ENCODE measurements at regions not wholly inside any gene's neighbourhood (a gene's known extent, or its start where the extent isn't known, plus 50 kb on each side); places are given as distances from the start of the nearest gene placed in this dataset.

DNA sequence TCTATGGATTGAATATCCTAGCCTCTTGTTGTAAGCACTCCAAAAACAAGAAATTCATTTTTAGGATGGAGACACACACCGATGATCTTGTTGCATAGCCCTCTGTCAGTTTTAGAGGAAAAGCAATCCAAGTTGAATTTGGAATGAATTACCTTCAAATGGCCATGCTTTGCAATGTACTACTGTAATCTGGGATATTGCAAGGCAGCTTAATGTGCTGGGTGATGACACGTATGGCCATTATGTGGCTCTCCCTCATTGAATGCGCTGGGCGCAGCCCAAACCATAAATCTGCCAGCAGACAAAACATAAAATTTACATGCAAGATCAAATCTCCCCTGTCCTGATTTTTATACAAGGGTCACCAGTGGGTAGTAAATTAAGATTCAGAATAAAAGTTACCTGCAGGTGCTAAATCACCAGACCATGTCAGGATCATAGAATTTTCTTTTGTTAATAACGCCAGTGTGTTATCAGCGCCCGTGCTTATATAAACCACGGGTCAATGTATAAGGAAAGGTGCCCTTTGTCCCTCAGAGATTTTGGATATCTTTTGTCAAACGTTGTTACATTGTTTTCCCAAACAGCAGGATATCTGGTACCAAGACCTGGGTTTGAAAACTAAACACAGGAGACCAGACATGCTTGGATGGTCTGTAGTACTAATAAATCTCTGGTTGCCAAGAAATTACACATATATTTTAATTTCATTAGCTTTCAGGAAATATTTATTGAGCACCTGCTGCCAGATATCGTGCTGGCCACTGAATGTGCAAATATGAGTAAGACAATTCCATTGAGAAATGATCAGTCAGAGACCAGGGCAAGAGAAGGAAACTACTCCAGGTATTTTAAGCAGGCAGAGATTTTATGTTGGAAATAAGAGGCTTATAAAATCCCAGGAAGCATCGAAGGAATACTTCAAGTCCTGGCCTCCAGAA lies 237.1 kb downstream of the EBLN2 start:
- DNase-seq = no peak

DNA sequence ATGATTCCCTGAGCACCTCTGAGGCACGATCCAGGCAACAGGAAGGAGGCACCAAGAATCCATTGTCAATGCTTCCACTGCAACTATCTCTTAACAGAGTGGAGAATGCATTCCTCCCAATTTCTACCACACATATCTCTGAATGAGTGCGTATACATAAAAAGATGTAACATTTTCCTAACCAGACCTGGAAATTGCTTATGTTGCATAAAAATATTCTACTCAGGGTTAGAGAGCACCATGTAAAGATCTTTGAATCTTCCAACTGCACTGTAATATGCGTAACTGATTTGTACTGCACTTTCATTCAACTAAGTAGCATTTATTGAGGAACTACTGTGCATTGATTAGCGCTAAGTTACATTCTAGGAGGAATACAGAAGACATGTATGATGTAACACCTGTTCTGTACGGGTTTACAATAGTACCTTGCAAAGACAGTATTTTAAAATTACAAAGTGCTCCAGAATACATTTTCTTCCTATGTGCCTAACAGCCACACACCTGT lies 237.8 kb downstream of the EBLN2 start:
- no peak for DNase-seq

DNA sequence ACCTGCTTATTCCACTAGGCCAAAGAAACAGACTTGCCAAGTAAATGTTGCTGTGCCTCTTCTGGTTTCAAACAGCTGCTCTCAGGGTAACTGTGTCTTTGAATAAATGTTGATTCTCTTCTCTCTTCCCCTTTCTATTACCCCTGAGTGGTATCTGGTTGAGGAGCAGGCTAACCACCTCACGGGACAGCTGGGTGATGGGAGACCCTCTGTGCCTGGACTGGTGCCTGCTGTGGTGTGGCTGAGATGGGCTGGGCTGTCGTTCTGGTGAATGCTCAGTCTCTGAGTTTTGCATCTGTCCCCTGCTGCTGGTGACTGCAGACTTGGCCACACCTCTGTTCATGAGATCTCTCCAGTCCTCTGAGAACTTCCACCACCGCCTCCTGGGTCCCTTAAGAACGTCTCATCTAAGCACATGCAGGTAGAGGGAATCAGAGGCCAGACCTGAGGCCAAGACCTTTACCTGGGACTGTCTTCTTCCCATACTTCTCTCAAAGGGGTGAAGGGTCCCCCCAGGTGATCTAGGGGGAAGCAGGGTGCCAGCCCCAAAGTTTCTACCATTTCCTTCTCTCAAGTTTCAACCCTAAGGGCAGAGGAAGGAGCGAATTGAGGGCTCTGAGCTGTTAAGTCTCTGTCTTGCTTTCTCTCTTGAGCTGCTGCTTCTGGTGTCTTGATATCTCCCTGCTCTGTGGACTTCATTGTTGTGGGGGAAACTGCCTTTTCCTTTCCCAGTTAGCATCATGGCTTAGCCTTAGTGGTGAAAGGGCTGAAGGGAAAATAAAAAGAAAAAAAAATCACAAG lies 252.9 kb downstream of the EBLN2 start:
- DNase-seq = no peak

DNA sequence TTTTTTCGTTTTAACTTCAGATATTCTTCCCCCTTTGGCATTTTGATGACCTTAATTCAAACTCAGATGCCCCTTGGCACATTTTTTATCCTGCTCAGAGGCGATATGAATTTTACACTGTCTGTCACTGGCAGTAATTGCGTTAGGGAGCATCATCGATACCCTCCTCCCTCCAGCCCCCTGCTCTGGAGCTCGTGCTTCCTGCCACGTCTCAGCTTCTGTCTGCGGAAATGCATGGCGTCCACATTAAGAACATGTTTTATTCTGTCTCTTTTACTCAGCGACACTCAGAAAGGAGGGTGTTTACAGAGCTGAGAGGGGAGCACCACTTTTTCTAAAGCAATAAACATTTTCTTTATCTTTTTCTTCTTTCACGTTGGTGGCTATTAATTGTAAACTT lies 254.2 kb downstream of the EBLN2 start:
- no peak for DNase-seq

DNA sequence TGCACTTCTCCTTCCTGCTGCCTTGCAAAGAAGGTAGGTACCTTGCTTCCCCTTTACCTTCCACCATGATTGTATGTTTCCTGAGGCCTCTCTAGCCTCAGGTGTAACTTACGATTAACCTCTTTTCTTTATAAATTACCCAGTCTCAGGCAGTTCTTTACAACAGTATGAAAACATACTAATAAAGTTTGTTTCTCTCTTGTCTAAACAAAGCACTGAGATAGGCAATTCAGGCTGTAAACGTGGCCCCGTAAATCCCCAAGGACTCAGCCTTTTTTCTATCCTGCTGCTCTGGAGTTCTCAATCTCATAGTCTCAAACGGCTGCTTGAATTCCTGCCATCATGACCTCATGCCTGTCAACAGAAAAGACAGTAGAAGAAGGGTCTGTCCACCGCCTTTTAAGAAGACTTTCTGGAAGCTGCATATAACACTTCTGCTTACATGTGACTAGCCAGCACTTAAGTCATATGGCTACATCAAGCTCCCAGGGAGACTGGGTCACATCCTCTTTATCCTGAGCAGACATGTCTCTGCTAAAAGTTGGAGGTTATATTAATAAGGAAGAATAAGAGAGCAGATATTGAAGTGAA lies 257.8 kb downstream of the EBLN2 start:
- DNase-seq = peak; percentile 56

DNA sequence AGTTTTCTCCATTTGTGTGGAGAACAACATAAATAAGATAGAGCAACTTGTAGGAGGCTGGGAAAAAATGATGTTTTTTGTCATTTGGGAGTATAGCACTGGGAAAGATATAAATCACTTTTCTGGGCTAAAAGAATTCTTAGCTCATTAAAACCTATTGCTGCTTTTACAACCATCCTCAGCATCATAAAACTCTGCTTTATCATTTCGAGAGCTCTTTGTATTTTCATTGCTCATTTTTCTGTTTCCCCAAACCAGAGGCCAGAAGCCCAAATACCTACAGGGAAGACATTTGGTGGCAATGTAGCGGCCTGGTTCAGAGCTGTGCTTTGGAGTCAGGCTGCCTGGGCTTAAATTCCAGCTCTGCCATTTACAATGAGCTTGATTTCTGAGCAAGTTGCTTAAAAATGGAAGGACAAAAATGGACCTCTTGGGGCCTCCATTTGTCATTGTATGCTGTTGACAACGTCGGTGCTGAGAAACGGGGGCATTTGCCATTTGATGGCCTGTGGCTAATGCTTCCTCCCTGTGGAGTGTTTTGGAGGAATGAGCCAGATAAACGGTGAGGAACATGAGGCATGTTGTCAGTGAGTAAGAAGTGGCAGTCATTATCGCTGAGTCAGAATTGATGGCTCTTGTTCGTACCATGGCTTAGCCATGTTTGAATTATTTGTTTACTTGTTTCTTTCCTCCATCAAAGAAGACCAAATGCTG lies 260.0 kb downstream of the EBLN2 start:
- DNase-seq = no peak

DNA sequence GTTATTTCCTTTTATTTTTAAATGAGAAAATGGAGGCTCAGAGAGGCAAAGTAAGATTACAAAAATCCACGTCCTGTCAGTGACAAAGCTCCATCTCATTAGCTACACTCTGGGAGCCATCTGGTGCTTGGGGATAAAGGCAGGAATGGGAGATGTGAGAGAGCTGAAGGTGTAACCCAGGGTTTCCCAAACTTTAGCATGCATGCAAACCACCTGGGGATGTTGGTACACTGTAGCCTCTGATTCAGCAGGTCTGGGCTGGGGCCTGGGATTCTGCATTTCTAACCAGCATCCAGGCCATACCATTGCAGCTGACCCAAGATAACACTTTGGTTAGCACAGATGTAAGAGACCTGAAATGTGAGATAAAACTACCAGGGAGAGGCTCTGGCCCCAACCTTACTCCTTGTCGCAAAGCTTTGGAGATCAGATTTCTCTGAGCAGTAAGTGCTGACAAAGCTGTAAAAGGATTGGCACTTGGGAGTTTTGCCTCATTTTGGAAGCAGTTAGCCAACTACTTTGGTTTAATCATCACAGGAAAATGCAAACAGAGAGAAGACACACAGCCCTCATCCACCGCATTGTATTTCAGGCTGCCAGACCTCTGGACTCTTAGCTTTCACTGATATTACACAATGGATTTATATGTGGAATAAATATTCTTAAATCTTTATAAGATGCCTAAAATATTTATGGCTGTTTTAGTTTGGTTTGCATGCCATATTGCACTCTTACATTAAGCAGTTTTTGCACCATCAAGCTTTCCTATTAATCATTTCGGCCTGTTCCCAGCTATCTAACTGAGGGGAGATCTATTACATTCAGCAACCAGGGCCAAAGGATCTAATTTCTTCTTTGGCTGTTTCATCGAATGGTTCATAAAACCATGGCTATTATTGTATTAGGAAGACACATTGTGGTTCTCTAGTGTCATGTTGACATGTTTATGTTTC lies 263.0 kb downstream of the EBLN2 start:
- DNase-seq = no peak

DNA sequence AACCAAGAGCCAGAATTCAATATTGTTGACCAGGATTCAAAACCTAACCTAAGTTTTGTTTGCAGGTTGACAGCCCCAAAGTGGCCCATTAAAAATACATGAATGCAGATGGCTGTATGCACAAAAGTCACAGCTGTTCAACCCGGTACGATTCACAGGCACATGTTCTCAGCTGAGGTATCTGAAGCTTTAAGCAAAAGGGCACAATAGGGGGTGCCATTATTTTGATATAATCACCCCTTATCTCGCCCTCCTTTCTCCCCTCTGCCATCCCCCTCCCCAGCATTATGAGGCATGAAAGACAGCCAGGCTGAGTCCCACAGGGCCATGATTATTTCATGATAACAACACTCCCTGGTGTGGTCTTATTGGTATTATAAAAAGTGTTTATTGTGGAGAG lies 264.9 kb downstream of the EBLN2 start:
- DNase-seq = no peak

DNA sequence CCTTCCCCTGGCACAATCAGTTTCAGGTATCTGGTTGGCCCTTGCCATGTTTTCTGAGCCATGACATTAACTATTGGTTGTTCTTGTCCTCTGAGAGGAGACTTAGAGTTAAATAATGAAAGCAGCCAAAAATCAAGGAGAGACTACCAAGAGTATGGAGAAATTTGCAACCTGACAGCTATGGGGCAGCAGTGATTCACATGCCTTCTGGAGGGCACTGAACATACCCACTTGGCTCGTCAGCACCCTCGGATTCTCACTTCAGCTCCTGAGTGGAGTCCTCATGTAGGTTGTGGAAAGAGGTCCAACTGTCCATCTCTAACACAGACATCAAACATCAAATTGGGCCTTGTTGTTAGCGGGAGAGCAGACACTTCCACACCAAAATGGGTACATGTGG lies 265.6 kb downstream of the EBLN2 start:
- no peak for DNase-seq
